ENCODE measurements at regions not wholly inside any gene's neighbourhood (a gene's known extent, or its start where the extent isn't known, plus 50 kb on each side); places are given as distances from the start of the nearest gene placed in this dataset.

DNA sequence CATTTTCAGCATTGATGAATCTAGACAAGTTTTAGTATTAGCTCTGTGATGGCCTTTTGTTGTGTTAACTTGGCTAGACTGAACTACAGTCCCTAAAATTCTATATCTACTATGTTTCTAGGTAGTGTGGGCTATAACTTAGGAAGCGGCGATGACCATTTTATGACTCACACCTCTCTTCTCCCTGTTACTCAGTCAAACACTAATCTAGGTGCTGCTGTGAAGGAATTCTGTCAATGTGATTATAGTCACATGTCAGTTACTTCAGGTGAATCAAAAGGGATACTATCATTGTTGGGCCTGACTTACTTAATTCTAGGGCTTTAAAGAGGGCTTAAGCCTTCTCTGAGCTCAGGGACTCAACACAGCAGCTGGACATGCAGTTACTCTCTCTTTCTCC lies 691.5 kb upstream of the MAP3K7 start:
- TF ChIP-seq, protein P1, sequence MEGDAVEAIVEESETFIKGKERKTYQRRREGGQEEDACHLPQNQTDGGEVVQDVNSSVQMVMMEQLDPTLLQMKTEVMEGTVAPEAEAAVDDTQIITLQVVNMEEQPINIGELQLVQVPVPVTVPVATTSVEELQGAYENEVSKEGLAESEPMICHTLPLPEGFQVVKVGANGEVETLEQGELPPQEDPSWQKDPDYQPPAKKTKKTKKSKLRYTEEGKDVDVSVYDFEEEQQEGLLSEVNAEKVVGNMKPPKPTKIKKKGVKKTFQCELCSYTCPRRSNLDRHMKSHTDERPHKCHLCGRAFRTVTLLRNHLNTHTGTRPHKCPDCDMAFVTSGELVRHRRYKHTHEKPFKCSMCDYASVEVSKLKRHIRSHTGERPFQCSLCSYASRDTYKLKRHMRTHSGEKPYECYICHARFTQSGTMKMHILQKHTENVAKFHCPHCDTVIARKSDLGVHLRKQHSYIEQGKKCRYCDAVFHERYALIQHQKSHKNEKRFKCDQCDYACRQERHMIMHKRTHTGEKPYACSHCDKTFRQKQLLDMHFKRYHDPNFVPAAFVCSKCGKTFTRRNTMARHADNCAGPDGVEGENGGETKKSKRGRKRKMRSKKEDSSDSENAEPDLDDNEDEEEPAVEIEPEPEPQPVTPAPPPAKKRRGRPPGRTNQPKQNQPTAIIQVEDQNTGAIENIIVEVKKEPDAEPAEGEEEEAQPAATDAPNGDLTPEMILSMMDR (conservative IDR thresholded peaks at IDR 0.05; ENCODE audit: low read depth, low read length), result no peak
- TF ChIP-seq EZH2phosphoT487 (IDR thresholded peaks at IDR 0.05; ENCODE audit: borderline replicate concordance, low read length), result no peak
- TF ChIP-seq EZH2 (IDR thresholded peaks at IDR 0.05; ENCODE audit: low read length, unreplicated experiment), result no peak

Data from PC-3 (cell line).